ELR (cell line): ENCODE measurements at regions not wholly inside any gene's neighbourhood (a gene's known extent, or its start where the extent isn't known, plus 50 kb on each side); places are given as distances from the start of the nearest gene placed in this dataset.

Experiments
- DNase-seq: peaks from one replicate; pipeline ENCODE4 v3.0.0-alpha.2; 2015; ENCODE audit warnings: low read depth

GRCh38 chr18:78566720-78567119 is 412.9 kb upstream of the SALL3 start:
- no peak for DNase-seq

DNA sequence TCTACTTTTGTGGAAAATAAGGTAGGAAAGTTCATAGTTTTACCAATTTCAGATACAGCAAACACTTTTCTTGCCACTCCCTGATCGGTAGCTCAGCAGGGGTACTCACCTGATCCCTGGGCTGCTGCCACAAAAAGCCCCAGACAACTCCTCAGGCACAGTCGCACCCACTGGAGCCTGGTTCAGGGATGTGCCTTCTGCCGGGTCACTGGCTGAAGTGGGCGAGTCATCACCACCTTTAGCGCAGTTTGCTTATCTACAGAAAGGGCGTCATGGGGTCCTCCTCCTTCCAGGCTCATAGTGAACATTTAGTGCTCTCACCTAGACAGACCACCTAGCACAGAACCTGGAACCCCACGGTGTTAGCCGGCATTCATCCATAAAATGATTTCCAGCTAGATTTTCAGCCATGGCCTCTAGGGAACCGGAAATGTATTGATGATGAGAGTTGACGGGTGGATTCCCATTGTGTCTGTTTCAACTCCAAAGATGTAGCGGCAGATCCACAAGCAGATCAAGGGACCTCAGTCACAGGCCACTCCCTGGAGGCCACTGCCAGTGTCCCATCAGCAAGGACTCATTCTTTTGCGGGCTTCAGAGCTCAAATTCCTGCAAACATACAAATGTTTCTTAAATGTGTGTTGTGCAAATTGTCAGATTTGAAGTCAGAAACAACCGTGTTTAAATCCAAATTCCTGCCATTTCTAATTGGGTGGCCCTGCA is 408.4 kb upstream of the SALL3 start:
- no peak for DNase-seq

GRCh38 chr18:78571831-78572347 is 407.7 kb upstream of the SALL3 start:
- no peak for DNase-seq

- no peak for DNase-seq
Observed at GRCh38 chr18:78573773-78574172, 405.8 kb upstream of the SALL3 start.

DNA sequence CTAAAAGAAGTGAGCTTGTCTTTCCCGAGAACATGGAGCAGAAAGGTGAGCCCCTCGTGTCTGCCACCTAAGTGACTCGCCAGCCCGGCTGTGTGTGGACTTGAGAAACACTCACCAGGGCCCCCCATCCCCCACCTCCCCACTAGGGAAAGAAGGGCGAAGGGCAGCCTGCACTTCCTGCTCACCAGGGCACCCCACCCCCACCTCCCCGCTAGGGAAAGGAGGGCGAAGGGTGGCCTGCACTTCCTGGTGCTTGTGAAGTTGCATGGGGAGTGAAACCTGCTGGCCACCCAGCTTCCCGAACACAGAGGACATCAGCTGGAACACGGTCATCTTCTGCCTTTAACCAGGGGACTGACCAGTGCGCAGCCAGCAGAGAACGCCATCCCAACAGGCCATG is 402.7 kb upstream of the SALL3 start:
- DNase-seq, result no peak

DNA sequence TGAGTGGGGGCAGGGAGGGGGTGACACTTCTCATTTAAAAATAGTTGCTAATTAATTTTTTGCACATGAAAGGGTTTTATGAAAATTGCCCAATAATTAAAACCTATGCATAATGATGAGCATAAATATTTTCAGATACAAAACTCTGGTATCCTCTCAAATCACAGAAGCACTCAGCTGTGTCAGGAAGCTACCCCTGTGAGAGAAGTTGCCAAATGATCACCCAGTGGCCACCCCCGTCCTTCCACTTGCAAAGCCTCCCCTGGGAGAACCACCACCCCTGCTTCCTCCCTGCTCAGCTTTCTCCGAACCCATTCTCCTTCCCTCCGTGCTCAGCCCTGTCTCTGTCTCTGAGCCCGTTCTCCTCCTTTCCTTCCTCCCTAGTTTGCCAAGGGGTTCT is 400.2 kb upstream of the SALL3 start:
- no peak for DNase-seq

- no peak for DNase-seq
Observed at GRCh38 chr18:78579854-78580577, 399.6 kb upstream of the SALL3 start.

GRCh38 chr18:78580835-78581339 is 398.7 kb upstream of the SALL3 start:
- DNase-seq, result no peak

DNA sequence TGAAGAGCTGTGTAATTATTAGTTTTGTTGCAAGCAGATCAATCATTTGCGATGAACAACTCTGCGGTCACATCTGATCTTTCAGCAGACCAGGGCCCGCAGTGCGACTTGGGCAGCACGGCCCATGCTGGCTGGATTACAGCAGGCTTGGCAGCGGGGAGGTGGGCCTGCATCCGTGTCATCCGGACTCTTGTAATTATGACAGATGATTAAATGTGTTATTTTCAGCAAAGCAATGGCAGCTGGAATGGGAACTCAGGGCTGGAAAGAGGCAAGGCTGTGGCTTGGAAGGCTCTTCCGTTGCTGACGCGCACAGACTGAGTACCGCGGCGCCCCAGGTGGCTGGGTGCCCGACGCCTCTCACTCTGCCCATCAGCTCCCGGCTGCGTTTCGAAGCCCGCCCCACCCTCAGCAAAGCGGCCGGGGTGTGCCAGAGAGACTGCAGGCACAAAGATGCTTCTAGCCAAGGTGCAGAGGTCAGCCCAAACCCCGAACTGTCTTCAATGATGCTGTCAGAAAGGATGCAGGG is 397.4 kb upstream of the SALL3 start:
- no peak for DNase-seq

DNA sequence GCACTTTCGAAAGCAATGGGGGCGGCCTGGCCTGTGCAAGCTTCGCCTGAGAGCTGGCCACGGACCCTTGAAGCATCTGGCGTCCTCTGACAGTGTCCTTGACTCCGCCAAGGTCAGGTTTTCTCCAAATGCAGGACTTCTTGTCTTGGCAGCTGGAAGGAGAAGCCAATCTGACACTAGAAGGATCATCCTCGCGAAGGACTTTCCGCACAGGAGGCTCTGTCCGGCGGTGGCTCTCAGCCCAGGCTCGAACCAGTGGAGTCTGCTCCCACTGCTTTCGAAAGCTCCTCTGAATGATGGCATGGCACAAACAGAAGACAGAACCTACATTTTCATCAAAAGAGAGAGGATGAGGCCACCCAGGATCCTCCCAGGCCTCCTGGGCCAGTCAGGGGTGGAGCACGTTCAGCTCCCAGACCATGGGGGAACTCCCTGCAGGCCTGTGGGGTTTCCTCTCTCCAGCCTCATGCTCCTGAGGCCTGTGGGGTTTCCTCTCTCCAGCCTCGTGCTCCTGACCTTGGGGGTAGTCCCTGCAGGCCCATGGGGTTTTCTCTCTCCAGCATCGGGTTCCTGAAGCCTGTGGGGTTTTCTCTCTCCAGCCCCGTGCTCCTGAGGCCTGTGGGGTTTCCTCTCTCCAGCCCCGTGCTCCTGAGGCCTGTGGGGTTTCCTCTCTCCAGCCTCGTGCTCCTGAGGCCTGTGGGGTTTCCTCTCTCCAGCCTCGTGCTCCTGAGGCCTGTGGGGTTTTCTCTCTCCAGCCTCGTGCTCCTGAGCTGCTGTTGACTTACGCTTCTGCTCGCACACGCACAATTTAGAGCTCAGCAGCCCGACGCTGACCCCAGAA is 396.5 kb upstream of the SALL3 start:
- no peak for DNase-seq

DNA sequence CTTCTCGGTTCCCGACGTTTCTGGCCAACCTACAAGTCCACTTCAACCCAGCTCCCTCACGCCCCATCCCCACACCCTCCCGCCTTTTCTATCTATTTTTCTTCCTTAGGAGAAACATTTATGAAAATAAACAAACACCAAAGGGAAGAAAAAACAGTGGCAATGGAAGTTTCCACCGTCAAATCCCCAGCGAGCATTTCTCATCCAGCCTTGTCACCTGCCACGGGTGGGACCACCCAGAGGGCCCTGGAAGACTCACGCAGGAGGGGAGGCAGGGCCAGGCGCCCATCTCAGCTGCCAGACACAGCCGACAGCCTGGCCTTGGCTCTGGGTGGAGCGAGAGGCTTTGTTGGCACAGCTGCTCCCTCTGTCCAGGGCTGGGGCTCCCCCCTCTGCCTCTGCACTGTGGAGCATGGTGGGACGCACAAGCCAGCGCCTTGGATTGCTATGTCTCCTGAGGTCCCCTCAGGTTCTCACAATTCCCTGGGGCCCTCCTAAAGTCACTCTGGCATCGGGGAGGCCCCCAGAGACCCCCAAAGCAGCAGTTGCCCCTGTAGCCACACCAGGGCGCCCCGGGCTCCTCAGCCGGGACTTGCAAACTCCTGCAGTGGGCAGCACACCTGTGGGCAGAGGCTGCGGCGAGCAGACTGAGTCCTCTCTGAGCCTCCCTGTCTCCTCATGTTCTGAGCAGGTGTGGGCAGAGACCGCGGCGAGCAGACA is 395.7 kb upstream of the SALL3 start:
- no peak for DNase-seq

- DNase-seq, result no peak
Observed at GRCh38 chr18:78584459-78585022, 395.1 kb upstream of the SALL3 start.

GRCh38 chr18:78586586-78586985 is 393.0 kb upstream of the SALL3 start:
- no peak for DNase-seq

DNA sequence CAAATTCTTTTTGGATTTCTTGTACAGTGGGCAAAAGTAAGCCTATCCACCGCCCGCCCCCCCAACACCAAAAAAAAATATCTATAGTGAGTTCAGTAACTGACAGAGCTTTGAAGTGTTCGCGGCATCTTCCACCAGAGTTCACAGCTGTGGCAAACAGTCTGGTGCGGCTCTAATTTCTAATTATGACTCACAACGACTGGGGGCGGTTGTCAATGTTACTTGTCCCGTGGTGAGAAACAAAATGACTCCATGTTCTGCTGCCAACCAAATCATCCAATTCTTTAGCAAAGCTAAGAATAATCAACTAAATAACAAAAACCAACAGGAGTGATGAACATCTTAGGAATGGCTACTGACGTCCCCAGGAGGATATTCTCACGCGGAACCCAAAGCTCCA is 392.5 kb upstream of the SALL3 start:
- DNase-seq, result no peak

GRCh38 chr18:78587626-78588600 is 391.7 kb upstream of the SALL3 start:
- DNase-seq, result no peak

DNA sequence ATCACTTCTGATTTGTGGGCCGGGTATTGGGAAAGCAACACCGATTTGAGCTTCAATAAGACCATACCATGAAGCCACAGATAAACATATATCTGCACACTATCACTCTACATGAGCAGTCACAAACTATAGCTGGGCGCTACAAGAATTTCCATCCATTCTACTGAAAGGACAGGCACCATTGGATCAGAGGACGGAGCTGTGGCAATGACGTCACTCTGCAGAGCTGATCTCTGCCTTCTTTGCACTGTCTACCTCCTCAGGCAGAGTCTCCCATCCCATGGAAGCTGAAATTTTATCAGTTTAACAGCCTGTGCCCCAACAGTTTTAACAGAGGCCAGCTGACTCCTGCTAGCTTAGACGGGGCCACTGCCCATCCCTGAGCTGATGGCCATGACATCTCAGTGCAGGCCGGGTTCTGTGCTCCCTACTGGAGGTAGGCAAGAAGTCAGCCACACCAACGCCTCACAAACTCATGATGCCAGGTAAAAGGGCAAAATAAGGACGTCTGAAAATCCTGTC is 389.6 kb upstream of the SALL3 start:
- no peak for DNase-seq

- no peak for DNase-seq
Observed at GRCh38 chr18:78595453-78595852, 384.2 kb upstream of the SALL3 start.

GRCh38 chr18:78595924-78596573 is 383.6 kb upstream of the SALL3 start:
- no peak for DNase-seq

DNA sequence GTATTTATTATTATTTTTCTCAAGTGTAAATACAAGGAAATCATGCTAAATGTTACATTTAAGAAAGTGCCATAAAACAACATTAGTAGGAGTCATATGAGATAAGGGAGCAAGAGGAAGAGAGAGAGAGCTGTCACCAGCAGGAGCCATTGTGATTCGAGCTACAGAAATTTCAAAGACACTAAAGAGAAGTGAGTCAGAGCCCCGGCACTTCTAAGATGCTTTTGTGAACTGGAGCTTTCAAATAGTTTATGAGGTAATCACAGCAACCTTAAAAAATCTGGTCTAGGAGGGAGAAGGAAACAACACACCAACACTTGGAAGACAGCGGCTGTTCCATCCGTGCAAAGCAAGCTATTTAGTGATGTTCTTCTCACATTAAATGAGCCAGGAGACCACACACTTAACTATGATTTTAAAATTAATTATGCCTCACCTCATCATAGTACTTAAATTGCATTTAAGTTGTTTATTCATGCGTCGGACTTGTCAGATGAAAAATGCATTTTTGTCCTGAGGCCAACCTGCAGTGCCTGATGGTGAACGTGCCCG is 382.7 kb upstream of the SALL3 start:
- no peak for DNase-seq
